ENCODE measurements at regions not wholly inside any gene's neighbourhood (a gene's known extent, or its start where the extent isn't known, plus 50 kb on each side); places are given as distances from the start of the nearest gene placed in this dataset.

DNA sequence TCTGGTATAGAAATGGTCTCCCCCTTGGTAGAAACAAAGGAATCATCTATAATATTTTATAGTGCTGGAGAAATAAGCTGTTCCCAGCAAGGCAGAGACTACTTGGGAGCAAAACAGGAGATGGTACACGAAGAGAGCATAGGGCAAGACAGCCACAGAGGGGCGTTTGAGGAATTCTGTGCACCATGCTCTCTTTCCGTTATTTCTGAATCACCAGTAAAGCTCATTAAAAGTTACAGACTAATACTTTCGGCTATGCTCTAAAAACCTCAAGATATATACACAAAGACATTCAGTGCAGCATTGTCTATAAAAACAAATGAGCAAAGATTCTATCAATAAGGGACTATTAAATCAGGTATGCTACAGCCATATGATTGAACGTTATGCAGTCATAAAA, 68.5 kb upstream of the FHIP2A start:
- no peak overlapping the region for H3K4me3 Mint-ChIP-seq
- H3K27me3 Mint-ChIP-seq: peaks cover 26% of the 10 kb centered on the region
- DNase-seq: no peak
- H3K27ac Mint-ChIP-seq: no peak overlapping the region
- ATAC-seq: no peak
- peaks cover 0 to 10% of the 10 kb centered on the region in 2 donors for H3K9me3 Mint-ChIP-seq
- H3K4me1 Mint-ChIP-seq: no peaks in the 10 kb centered on the region

DNA sequence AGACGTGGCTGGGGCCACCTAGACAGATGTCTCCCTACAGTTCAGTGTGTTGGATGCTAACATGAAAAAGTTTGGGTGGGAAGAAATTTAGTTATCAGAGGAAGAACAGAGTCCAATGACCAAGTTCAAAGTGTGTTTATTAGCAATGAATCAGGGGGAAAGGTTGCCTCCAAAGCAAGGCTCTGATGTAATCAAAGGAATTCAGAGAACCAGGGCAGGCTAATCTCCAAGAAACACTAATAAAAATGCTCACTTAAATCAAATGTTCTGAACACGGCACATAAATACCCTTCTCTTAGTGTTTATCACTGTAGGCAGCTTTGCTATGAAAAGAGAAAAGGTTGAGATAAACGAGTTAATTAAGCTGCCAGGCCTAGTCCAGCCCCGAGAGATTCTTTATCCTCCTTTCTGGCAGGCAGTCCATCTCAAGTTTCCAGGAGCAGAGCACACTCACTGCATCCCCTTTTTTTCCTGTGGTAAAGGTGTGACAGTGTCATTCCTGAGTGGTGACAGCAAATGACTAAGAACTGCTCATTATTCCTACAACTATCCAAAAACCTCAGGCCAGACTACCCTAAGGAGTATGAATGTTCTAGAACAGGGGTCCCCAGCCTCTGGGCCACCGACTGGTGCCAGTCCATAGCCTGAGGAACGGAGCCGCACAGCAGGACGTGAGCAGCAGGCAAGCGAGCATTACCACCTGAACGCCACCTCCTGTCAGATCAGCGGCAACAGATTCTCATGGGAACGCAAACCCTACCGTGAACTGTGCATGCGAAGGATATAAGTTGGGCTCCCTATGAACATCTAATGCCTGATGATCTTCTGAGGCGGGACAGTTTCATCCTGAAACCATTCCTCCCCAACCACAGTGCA, 66.9 kb upstream of the FHIP2A start:
- H3K4me1 Mint-ChIP-seq: no peaks in the 10 kb centered on the region
- H3K9me3 Mint-ChIP-seq: peaks cover 0 to 10% of the 10 kb centered on the region in 2 donors
- H3K27me3 Mint-ChIP-seq: peaks cover 18% of the 10 kb centered on the region
- H3K4me3 Mint-ChIP-seq: no peak overlapping the region
- no peak for ATAC-seq
- H3K27ac Mint-ChIP-seq: no peak overlapping the region
- DNase-seq: no peak

DNA sequence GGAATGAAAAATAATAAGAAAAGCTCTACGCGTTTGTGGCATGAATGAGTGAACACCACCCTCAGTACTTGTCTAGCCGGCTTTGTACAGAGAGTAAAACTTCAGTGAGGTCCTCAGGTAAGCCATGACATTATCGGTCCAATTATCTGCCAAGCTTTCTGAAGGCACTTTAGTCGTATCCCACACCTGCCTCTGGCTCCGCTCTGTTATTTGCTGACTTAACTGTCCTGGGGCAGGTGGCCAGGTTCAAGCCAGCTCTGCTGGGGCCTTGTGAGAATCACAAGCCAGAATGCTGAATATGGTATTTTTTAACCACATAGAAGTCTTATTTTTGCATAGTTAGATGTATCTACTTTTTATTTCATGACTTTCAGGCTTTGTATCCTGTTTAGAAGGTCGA, 66.0 kb upstream of the FHIP2A start:
- peaks cover 0 to 10% of the 10 kb centered on the region in 2 donors for H3K9me3 Mint-ChIP-seq
- no peak overlapping the region for H3K27ac Mint-ChIP-seq
- H3K4me1 Mint-ChIP-seq: no peaks in the 10 kb centered on the region
- H3K27me3 Mint-ChIP-seq: peaks cover 10% of the 10 kb centered on the region
- DNase-seq: no peak
- no peak for ATAC-seq
- no peak overlapping the region for H3K4me3 Mint-ChIP-seq

DNA sequence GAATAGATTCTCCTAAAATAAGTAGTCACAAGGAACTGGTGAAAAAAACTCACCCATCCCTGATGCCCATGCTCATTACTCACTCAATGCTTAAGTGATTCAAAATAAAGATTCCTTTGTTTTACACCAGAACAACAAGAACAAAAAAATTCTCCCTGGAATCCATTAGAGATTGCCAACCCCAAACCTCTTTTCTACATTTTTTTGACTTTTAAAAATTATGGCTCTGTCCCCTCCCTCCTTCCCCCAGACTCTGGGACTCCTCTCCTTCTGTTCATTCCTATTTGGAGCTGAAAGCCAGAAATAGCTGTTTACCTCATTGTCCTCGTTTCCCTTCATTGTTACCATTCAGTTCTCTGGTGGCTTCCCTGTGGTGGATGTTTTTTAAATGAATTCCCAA, 63.2 kb upstream of the FHIP2A start:
- Mint-ChIP-seq H3K4me1 (no peaks in the 10 kb centered on the region), H3K4me3 (no peak overlapping the region), H3K9me3 (no peaks in the 10 kb centered on the region), H3K27me3 (peaks cover 16% of the 10 kb centered on the region), H3K27ac (no peak overlapping the region)
- DNase-seq (no peak), ATAC-seq (no peak)

DNA sequence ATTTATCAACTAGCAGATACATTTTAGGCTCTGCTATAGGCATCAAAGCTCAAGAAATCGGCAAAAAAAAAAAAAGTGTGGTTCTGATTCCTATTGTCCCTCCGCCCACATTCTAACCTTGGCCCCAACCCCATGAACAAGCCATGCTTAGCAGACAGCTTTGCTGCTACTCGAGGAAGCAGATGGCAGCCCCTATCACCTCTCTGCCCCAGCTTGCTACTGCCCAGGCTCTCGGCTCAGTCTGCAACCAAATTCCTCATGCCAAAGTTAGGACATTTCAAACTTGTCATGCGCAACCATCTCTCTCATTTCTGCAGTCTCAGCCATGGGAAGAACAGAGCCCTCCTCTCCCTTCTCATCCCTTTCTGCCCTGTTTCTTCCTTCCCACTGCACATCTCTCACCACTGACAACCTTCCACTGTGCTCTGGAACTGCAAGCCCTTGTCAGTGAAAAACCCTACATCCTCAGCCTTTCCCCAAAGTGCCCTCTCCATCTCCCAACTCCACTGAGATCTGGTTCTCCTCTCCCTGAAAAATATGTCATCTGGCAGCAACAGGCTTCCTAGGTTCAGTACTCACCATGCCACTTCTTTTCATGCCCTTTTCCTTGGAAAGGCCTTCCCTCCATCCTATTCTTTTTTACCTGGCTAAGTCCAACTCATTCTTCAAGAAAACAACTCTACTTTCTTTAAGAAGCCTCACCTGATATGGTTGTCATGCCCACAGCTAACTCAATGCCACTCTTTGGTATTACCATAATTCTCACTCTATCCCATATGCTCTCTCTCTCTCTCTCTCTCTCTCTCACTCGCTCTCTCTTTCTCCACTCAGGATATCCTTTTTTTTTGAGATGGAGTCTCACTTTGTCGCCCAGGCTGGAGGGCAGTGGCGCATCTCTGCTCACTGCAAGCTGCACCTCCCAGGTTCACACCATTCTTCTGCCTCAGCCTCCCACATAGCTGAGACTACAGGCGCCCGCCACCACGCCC, 60.1 kb upstream of the FHIP2A start:
- peak overlapping the region in 1 of 2 donors; percentile 8 for H3K27ac Mint-ChIP-seq
- H3K4me1 Mint-ChIP-seq: no peaks in the 10 kb centered on the region
- H3K4me3 Mint-ChIP-seq: no peak overlapping the region
- no peak for ATAC-seq
- H3K9me3 Mint-ChIP-seq: no peaks in the 10 kb centered on the region
- no peak for DNase-seq
- H3K27me3 Mint-ChIP-seq: peaks cover 28% of the 10 kb centered on the region

DNA sequence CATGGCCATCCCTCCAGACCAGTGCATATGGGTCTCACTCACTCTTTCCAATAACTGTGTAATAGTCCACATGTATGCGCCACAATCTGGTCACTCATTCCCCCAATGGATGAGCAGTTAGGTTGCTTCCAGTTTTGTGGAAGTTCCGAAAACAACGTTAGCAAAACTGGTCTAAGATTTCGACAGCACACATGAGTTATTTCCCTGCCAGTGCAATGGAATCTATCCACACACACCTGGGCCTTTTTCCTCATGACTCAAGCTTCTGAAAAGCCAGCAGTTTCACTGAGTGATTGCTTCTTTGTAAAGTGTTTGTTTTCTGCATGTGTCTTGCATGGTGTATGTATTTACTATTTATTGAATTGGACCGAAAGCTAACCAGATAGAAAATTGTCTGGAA, 58.8 kb upstream of the FHIP2A start:
- H3K27ac Mint-ChIP-seq: no peak overlapping the region
- H3K4me3 Mint-ChIP-seq: no peak overlapping the region
- peaks cover 35% of the 10 kb centered on the region for H3K27me3 Mint-ChIP-seq
- DNase-seq: no peak
- peaks cover 10% of the 10 kb centered on the region for H3K4me1 Mint-ChIP-seq
- no peak for ATAC-seq
- no peaks in the 10 kb centered on the region for H3K9me3 Mint-ChIP-seq

DNA sequence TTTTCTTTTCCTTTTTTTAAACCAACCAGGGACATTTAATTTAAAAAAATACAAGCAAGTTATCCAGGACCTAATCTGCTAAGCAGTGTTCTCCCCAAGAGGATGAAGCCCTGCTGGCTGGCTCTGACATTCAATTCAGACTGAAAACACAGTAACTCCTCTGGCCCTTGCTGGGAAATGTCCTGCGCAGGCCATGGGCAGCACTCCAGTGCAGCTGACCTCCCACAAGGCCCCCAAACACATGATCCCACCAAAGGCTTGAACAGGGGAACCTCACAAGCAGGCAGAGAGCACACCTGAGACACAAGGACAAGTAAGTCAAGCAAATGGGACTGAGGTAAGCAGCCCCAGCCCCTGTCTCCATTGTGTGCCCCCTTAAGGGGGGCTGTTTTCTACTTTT, 56.9 kb upstream of the FHIP2A start:
- DNase-seq (no peak), ATAC-seq (no peak)
- H3K27ac Mint-ChIP-seq: no peak overlapping the region
- peaks cover 10% of the 10 kb centered on the region for H3K4me1 Mint-ChIP-seq
- H3K4me3 Mint-ChIP-seq: no peak overlapping the region
- H3K27me3 Mint-ChIP-seq: peaks cover 47% of the 10 kb centered on the region
- H3K9me3 Mint-ChIP-seq: no peaks in the 10 kb centered on the region

DNA sequence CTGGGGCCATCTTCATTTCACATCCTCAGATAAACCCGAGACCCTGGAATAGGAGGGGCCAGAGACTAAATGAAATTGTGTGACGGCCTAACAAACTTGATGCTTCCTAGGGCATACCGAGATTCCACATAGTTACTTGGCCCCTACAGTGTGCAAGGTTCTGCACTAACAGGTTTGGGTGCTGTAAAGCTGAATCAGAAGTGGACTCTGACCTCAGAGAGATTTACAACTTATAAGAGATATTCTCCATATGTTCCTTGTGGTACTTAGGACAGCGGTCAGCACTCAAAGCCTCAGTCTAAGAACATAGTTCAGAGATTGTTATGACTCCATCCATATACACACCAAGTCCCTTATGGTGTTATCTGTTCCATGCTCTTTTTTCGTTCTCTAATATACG, 55.1 kb upstream of the FHIP2A start:
- H3K27ac Mint-ChIP-seq: no peak overlapping the region
- peak overlapping the region in 1 of 2 donors; percentile 16 for H3K4me3 Mint-ChIP-seq
- no peaks in the 10 kb centered on the region for H3K9me3 Mint-ChIP-seq
- H3K4me1 Mint-ChIP-seq: peaks cover 10% of the 10 kb centered on the region
- no peak for ATAC-seq
- DNase-seq: no peak
- H3K27me3 Mint-ChIP-seq: peaks cover 48% of the 10 kb centered on the region

DNA sequence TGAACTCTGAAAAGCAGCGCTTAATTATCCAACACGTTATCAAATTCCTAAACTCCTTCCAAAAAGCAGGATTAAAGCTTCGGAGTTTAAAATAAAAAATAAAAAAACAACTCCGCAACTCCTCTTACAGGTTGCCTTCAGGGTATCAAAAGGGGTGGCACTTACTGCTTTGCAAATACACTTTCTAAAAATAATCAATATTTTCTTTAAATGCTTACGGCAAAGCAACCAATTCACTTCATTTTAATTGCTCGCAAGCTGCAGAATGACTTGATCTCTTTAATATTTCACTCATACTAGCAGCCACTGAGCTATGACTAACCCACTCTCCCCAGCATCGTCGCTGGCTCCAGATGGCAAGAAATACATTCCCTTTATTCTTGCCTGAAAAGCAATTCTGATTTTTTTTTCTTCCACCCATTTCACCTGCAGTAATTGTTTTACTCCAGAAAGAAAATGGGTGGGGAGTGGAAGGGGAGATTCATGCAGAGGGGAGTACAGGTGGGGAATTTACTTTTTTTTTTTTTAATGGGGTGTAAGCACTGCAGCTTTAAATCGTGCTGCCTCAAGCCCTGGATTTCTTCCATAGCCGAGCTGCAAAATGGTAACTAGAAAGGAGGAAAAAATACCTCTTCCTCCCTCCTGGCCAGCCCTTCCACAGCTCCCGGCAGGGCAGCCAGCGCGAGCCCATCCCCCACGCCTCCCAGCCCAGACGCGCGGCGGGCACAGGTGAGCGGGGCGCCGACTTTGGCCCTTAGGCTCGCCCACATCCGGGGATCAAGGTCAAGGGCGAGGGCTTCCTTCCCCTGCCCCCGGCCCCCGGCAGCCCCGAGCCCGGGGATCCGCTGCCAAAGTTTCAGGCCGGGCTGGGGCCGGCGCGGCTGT, 54.2 kb upstream of the FHIP2A start:
- Mint-ChIP-seq H3K27ac (no peak overlapping the region), H3K4me1 (peaks cover 10% of the 10 kb centered on the region), H3K27me3 (peaks cover 46% of the 10 kb centered on the region), H3K9me3 (no peaks in the 10 kb centered on the region), H3K4me3 (peak overlapping the region; percentile 51)
- DNase-seq: peak in 1 of 2 donors; percentile 4
- peak; percentile 60 for ATAC-seq

DNA sequence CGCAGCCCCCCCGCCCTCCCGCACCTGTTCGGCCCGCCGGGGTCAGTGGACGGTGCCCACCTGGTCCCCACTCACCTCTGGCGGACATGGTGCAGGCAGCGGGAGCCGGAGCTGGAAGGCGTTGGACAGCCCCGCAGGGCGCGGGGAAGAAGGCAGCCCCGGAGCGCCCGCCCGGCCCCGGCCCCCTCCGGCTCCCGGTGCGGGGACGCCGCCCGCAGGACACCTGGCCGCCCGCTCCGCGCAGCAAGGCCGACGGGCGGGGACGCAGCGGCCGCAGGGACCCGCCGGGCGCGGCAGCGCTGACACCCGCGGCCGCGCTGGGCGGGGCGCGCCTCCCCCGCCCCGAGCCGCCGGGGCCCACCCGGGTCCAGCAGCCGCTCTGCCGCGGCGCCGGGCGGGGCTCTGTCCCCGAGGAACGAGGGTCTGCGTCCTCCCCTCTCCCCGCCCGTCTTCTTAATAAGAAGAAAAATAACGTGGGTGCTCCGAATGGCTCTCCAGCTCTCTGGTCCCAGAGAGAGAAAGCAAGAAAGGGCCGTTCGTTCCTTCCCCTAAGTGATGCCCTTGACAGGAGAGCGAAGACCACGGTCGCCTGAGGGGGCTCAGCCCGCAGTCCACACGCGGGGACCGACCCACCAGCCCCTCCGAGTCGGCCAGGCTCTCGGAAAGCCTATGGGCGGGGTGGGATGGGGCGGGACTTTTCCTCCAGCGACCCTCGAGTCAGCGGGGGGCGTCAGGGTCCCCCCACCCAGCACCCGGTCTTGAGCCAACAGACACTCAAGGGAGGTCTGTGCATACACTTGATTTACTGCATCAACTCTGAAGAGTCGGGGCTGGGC, 53.4 kb upstream of the FHIP2A start:
- DNase-seq: peak in 1 of 2 donors; percentile 3
- Mint-ChIP-seq H3K4me3 (peak overlapping the region; percentile 45 to 49), H3K27ac (no peak overlapping the region), H3K9me3 (no peaks in the 10 kb centered on the region), H3K27me3 (peaks cover 45% of the 10 kb centered on the region), H3K4me1 (peaks cover 10% of the 10 kb centered on the region)
- peak; percentile 71 for ATAC-seq

DNA sequence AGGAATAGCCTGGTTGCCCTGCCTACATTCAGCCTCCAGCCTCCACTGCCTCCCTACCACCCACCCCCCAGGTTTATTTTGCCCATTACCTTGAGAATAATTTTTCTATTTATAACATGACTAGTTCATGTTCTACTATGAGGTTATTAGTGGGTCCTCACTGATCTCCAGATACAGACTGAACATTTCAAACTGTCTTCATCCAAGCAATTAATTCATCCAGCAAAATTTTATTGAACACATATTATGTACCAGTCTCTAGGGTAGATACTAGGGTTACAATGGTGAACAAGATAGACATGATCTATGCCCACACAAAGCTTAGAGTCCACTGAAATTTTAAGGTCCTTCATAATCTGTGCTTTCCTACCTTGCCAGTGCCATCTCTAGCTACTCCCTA, 51.6 kb upstream of the FHIP2A start:
- H3K4me3 Mint-ChIP-seq: no peak overlapping the region
- peaks cover 10% of the 10 kb centered on the region for H3K4me1 Mint-ChIP-seq
- H3K9me3 Mint-ChIP-seq: no peaks in the 10 kb centered on the region
- no peak for ATAC-seq
- H3K27me3 Mint-ChIP-seq: peaks cover 49% of the 10 kb centered on the region
- H3K27ac Mint-ChIP-seq: no peak overlapping the region
- no peak for DNase-seq

DNA sequence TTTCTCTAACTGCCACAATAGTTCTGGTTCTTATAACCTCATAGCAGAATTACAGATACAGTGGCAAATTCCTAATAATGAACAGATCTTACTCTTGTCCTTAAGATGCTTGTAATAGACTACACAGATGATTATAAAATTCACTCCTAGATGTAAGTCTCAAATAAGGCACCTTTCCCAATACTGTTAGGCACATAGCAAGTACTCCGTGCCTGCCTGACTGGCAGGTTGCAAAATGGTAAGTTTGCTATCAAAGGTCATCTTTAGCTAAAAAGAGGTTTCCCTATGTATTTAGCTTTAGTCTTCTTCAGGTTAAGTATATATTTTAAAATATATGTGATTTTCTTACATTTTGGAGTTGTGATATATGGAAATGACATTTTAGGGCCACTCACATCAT, 50.4 kb upstream of the FHIP2A start:
- DNase-seq: no peak
- no peak for ATAC-seq
- H3K27me3 Mint-ChIP-seq: peaks cover 55% of the 10 kb centered on the region
- H3K4me3 Mint-ChIP-seq: no peak overlapping the region
- no peak overlapping the region for H3K27ac Mint-ChIP-seq
- peaks cover 10% of the 10 kb centered on the region for H3K4me1 Mint-ChIP-seq
- H3K9me3 Mint-ChIP-seq: no peaks in the 10 kb centered on the region

DNA sequence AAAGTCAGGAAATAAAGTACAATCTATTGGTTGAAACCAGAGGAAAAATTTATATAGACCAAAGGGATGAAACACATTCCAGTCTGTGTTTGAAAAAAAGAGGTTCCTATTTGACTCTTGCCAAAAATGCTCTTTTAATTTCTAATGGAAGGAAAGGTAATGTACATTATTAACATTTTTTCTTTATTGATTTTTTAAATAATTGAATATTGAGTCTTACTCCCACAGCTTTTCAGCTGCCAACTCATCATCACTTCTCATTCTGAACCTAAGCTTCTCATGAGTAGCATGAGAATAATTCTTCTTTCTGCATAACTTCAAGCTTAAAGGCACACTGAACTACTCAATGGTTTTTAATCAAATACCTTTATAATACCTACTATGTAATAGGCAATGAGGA, 49.8 kb upstream of the FHIP2A start:
- Mint-ChIP-seq H3K27ac (no peak overlapping the region), H3K4me3 (no peak overlapping the region), H3K9me3 (no peaks in the 10 kb centered on the region), H3K27me3 (peaks cover 51% of the 10 kb centered on the region), H3K4me1 (peaks cover 7% of the 10 kb centered on the region)
- no peak for ATAC-seq
- no peak for DNase-seq

Data from stimulated activated naive CD8-positive, alpha-beta T cell treated with anti-CD3 and anti-CD28 coated beads, Interleukin-15, amount 100 ng/mL, for 72 hours (primary cell).